Gastroesophageal sphincter (tissue), 3 donors: ENCODE measurements at regions not wholly inside any gene's neighbourhood (a gene's known extent, or its start where the extent isn't known, plus 50 kb on each side); places are given as distances from the start of the nearest gene placed in this dataset.
A peak's percentile ranks its signal among the peaks of the same experiment; 100 is the strongest.

Experiments
- POLR2AphosphoS5 ChIP-seq: sonication (generic); formaldehyde crosslinking; IDR thresholded peaks from one replicate; pipeline ENCODE4 v1.6.1; 2017; ENCODE audit warnings: antibody characterized with exemption
- TF ChIP-seq, protein P1 (sequence below), 4 experiments: fragments of 200-600 bp in 2 of 4; fragments of 450-650 bp in 2 of 4; sonication (generic) in 1 of 4; IDR thresholded peaks; one replicate each; pipeline ENCODE4 v1.5.1; 2017 to 2019; ENCODE audit warnings: antibody characterized with exemption in 4 of 4, mild to moderate bottlenecking in 2 of 4, moderate library complexity in 2 of 4

DNA sequence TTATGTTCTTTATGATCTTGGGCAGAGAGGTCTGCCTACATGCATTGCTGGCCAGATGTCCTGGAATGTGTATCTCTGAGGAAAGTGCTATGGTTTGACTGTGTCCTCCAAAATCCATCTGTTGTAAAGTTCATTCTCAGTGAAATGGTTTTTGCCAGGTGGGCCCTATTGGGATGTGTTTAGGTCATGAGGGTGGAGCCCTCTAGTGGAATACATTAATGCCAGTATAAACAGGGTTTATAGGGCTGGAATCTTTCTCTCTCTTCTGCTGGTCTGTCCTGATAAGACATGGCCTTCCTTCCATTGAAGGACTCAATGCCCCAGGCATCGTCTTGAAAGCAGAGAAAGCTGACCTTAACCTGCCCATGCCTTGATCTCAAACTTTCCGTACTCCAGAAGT, 258.5 kb downstream of the RPIA start:
- TF ChIP-seq, protein P1, sequence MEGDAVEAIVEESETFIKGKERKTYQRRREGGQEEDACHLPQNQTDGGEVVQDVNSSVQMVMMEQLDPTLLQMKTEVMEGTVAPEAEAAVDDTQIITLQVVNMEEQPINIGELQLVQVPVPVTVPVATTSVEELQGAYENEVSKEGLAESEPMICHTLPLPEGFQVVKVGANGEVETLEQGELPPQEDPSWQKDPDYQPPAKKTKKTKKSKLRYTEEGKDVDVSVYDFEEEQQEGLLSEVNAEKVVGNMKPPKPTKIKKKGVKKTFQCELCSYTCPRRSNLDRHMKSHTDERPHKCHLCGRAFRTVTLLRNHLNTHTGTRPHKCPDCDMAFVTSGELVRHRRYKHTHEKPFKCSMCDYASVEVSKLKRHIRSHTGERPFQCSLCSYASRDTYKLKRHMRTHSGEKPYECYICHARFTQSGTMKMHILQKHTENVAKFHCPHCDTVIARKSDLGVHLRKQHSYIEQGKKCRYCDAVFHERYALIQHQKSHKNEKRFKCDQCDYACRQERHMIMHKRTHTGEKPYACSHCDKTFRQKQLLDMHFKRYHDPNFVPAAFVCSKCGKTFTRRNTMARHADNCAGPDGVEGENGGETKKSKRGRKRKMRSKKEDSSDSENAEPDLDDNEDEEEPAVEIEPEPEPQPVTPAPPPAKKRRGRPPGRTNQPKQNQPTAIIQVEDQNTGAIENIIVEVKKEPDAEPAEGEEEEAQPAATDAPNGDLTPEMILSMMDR (IDR thresholded peaks at IDR 0.05): peak in 1 of 4 experiments; percentile 10
- TF ChIP-seq POLR2AphosphoS5: no peak
